ENCODE measurements at regions not wholly inside any gene's neighbourhood (a gene's known extent, or its start where the extent isn't known, plus 50 kb on each side); places are given as distances from the start of the nearest gene placed in this dataset.
A peak's percentile ranks its signal among the peaks of the same experiment; 100 is the strongest.
"Not testable (repeated sequence)": the region's sequence is repeated elsewhere in the genome, so short reads cannot be mapped to it uniquely, and the experiment has no call there.

- intact Hi-C loops (cut with DNase I, micrococcal nuclease) = no loop called here
- H3K4me3 Mint-ChIP-seq = no peak overlapping the region
- H3K36me3 Mint-ChIP-seq (ENCODE audit: low read depth) = no peaks in the 10 kb centered on the region
- peaks cover 25% of the 10 kb centered on the region for H3K27me3 Mint-ChIP-seq
- no peaks in the 10 kb centered on the region for H3K4me1 Mint-ChIP-seq
- ChIA-PET CTCF (interaction anchor here (0.6 kb wide), 1 partner anchor 283 kb away, joined by 3 read pairs; no protein-coding TSS in a partner anchor), POLR2A (no interaction called here)
- H3K27ac Mint-ChIP-seq = no peak overlapping the region
- ATAC-seq = no peak
- no peaks in the 10 kb centered on the region for H3K9me3 Mint-ChIP-seq (ENCODE audit: low read depth)
- DNase-seq = no peak
These were observed 243.2 kb downstream of the CEMIP2 start for GRCh38 chr9:71524996-71525580.

DNA sequence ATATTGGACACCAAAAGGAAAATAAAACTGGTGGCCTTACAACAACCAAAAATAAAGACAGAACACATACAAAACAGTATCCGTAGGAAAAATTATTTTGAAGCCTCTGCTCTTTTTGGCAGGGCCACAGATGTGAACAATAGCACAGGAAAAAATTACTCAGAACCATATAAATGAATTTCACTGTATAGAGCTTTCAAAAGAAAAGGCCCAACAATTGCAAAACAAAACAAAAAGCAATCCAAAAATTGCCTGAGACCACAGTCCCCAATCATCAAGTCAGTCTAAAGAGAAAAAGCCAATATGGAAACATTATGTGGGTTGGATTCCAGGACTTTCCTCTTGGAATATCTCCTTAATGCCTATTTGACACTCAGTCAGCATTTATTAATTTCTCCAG lies 243.8 kb downstream of the CEMIP2 start:
- DNase-seq (no peak), ATAC-seq (no peak)
- Mint-ChIP-seq H3K27ac (no peak overlapping the region), H3K9me3 (ENCODE audit: low read depth) (no peaks in the 10 kb centered on the region), H3K4me3 (no peak overlapping the region), H3K27me3 (peaks cover 25% of the 10 kb centered on the region), H3K4me1 (no peaks in the 10 kb centered on the region), H3K36me3 (ENCODE audit: low read depth) (no peaks in the 10 kb centered on the region)
- ChIA-PET CTCF (no interaction called here), POLR2A (no interaction called here)
- intact Hi-C loops (cut with DNase I, micrococcal nuclease) = no loop called here

DNA sequence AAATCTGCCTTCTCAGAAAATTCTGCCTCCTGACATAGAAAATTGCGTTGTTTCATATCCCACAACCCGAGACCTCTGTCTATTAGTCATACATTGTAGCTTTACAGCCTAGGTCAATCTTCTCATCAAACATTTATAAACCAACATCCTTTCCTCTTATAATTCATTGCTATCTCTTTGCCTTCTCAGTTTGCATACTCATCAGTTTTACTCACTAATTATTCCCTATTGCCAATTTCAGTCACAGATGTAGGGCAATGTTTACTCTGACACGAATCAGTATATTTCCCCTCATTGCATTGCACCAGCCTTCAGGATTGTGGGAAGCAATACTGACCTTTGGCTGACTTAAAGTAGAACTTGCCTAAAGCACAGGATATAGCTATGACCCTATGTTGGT lies 247.2 kb downstream of the CEMIP2 start:
- ChIA-PET POLR2A (no interaction called here), CTCF (interaction anchor here (0.8 kb wide), 1 partner anchor 10 kb away, joined by 3 read pairs; no protein-coding TSS in a partner anchor)
- Mint-ChIP-seq H3K9me3 (ENCODE audit: low read depth) (no peaks in the 10 kb centered on the region), H3K27me3 (peaks cover 16% of the 10 kb centered on the region), H3K27ac (no peak overlapping the region), H3K4me1 (no peaks in the 10 kb centered on the region), H3K4me3 (no peak overlapping the region), H3K36me3 (ENCODE audit: low read depth) (no peaks in the 10 kb centered on the region)
- ATAC-seq (no peak), DNase-seq (no peak)
- intact Hi-C loops (cut with DNase I, micrococcal nuclease) = no loop called here

- ChIA-PET POLR2A (interaction anchor here (0.6 kb wide), 1 partner anchor 1058 kb away, joined by 8 read pairs; no protein-coding TSS in a partner anchor), CTCF (no interaction called here)
- no peak for DNase-seq
- H3K4me1 Mint-ChIP-seq = no peaks in the 10 kb centered on the region
- no peak for ATAC-seq
- no peaks in the 10 kb centered on the region for H3K36me3 Mint-ChIP-seq (ENCODE audit: low read depth)
- H3K27ac Mint-ChIP-seq = no peak overlapping the region
- intact Hi-C loops (cut with DNase I, micrococcal nuclease) = no loop called here
- H3K4me3 Mint-ChIP-seq = no peak overlapping the region
- H3K9me3 Mint-ChIP-seq (ENCODE audit: low read depth) = no peaks in the 10 kb centered on the region
- H3K27me3 Mint-ChIP-seq = peaks cover 20% of the 10 kb centered on the region
These were observed 249.1 kb downstream of the CEMIP2 start for GRCh38 chr9:71519098-71519696.

DNA sequence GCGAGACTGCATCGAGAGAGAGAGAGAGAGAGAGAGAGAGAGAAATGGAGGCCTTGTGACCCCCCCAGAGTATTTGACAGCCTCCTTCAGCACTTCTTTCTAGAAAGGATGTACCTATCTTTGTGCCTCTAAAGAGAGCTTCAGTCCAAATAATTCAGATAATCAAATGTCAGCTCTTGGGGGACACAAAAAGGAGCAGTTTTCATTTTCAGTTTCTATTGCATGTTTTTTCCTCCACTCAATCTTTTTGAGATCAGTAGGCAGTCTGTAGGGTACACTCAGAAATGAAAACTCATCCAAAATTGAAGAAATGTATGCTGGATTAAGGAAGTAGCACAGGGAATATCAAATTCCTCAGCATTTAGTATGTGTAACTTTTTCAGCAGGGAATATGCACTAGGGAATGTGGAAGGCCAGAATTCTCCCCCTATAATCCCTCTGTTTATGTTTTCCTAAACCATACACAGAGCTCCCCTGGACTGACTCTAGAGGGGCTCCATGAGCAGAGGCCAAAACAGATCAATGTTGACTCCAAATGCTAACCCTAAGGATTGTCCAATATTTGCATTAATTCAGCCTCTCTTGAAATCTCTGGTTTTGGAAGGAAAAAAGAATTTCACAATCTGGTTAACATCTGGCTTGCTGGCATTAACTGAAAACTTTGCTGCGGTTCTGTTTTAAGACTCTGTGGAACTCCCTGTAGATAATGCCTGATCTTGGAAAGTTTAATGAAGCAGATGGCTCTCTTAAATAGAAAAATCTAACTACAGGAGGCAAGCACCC lies 250.1 kb downstream of the CEMIP2 start:
- ChIA-PET POLR2A (no interaction called here), CTCF (no interaction called here)
- Mint-ChIP-seq H3K27ac (no peak overlapping the region), H3K4me1 (no peaks in the 10 kb centered on the region), H3K27me3 (peaks cover 20% of the 10 kb centered on the region), H3K4me3 (no peak overlapping the region), H3K9me3 (ENCODE audit: low read depth) (no peaks in the 10 kb centered on the region), H3K36me3 (ENCODE audit: low read depth) (no peaks in the 10 kb centered on the region)
- intact Hi-C loops (cut with DNase I, micrococcal nuclease) = no loop called here
- DNase-seq (no peak), ATAC-seq (no peak)

GRCh38 chr9:71515626-71516025 lies 252.7 kb downstream of the CEMIP2 start:
- DNase-seq (no peak), ATAC-seq (no peak)
- Mint-ChIP-seq H3K4me1 (no peaks in the 10 kb centered on the region), H3K36me3 (ENCODE audit: low read depth) (no peaks in the 10 kb centered on the region), H3K27me3 (peaks cover 13% of the 10 kb centered on the region), H3K4me3 (no peak overlapping the region), H3K27ac (no peak overlapping the region), H3K9me3 (ENCODE audit: low read depth) (no peaks in the 10 kb centered on the region)
- intact Hi-C loops (cut with DNase I, micrococcal nuclease) = no loop called here
- ChIA-PET POLR2A (interaction anchor here (0.8 kb wide), 1 partner anchor 37 kb away, joined by 3 read pairs; no protein-coding TSS in a partner anchor), CTCF (no interaction called here)

- ChIA-PET CTCF (interaction anchor here (0.7 kb wide), 1 partner anchor 173 kb away, joined by 3 read pairs; no protein-coding TSS in a partner anchor), POLR2A (interaction anchor here (0.8 kb wide), 1 partner anchor 38 kb away, joined by 3 read pairs; no protein-coding TSS in a partner anchor)
- H3K27me3 Mint-ChIP-seq = peaks cover 18% of the 10 kb centered on the region
- H3K36me3 Mint-ChIP-seq (ENCODE audit: low read depth) = no peaks in the 10 kb centered on the region
- ATAC-seq = no peak
- no peak overlapping the region for H3K27ac Mint-ChIP-seq
- no peaks in the 10 kb centered on the region for H3K4me1 Mint-ChIP-seq
- no peak for DNase-seq
- no peaks in the 10 kb centered on the region for H3K9me3 Mint-ChIP-seq (ENCODE audit: low read depth)
- intact Hi-C loops (cut with DNase I, micrococcal nuclease) = no loop called here
- H3K4me3 Mint-ChIP-seq = no peak overlapping the region
These were observed 253.2 kb downstream of the CEMIP2 start for GRCh38 chr9:71515107-71515506.

- Mint-ChIP-seq H3K27me3 (peaks cover 18% of the 10 kb centered on the region), H3K4me3 (no peak overlapping the region), H3K36me3 (ENCODE audit: low read depth) (no peaks in the 10 kb centered on the region), H3K27ac (no peak overlapping the region), H3K4me1 (no peaks in the 10 kb centered on the region), H3K9me3 (ENCODE audit: low read depth) (no peaks in the 10 kb centered on the region)
- intact Hi-C loops (cut with DNase I, micrococcal nuclease) = no loop called here
- DNase-seq (no peak), ATAC-seq (no peak)
- CTCF ChIA-PET = interaction anchor here (0.7 kb wide), 1 partner anchor 172 kb away, joined by 3 read pairs; no protein-coding TSS in a partner anchor
- POLR2A ChIA-PET = no interaction called here
These were observed 253.9 kb downstream of the CEMIP2 start for GRCh38 chr9:71514344-71514975.

GRCh38 chr9:71509054-71509453 lies 259.3 kb downstream of the CEMIP2 start:
- ChIA-PET CTCF (interaction anchor here (1.3 kb wide), 1 partner anchor 20 kb away, joined by 3 read pairs; no protein-coding TSS in a partner anchor), POLR2A (no interaction called here)
- H3K27me3 Mint-ChIP-seq = peaks cover 10% of the 10 kb centered on the region
- no peaks in the 10 kb centered on the region for H3K4me1 Mint-ChIP-seq
- intact Hi-C loops (cut with DNase I, micrococcal nuclease) = no loop called here
- H3K9me3 Mint-ChIP-seq (ENCODE audit: low read depth) = no peaks in the 10 kb centered on the region
- DNase-seq (no peak), ATAC-seq (peak; percentile 64)
- no peaks in the 10 kb centered on the region for H3K36me3 Mint-ChIP-seq (ENCODE audit: low read depth)
- no peak overlapping the region for H3K4me3 Mint-ChIP-seq
- H3K27ac Mint-ChIP-seq = no peak overlapping the region

DNA sequence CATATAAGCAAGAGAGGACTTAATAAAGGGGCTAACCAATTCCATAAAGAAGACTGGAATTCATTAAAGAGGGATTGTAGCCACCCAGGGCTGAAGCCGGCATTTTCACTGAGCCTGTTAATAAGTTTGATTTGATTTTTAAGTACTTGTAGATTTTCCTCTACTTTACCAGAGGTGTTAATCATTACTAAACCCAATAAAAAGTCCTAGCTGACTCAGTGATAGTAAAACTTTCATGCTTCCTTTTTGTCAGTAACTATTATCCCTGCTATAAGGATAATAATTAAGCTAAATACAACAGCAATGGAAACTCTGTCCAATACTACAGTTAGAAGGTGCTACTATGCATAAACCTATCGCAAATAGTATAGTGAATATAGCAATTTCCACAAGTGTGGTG lies 260.2 kb downstream of the CEMIP2 start:
- intact Hi-C loops (cut with DNase I, micrococcal nuclease); DNase-seq; H3K4me1 Mint-ChIP-seq; POLR2A ChIA-PET; H3K4me3 Mint-ChIP-seq; ATAC-seq; H3K27ac Mint-ChIP-seq; H3K36me3 Mint-ChIP-seq (ENCODE audit: low read depth); H3K9me3 Mint-ChIP-seq (ENCODE audit: low read depth): not testable (repeated sequence)
- peaks cover 12% of the 10 kb centered on the region for H3K27me3 Mint-ChIP-seq
- CTCF ChIA-PET = interaction anchor here (1.3 kb wide), 1 partner anchor 19 kb away, joined by 3 read pairs; no protein-coding TSS in a partner anchor

- ATAC-seq = no peak
- intact Hi-C loops (cut with DNase I, micrococcal nuclease) = no loop called here
These were observed 261.5 kb downstream of the CEMIP2 start for GRCh38 chr9:71506821-71507220.

More at GRCh38 chr9:71506821-71507220, 261.5 kb downstream of the CEMIP2 start:
- ChIA-PET CTCF (interaction anchor here (0.6 kb wide), 1 partner anchor 284 kb away, joined by 3 read pairs; no protein-coding TSS in a partner anchor), POLR2A (no interaction called here)
- peaks cover 10% of the 10 kb centered on the region for H3K27me3 Mint-ChIP-seq
- no peak for DNase-seq
- no peak overlapping the region for H3K4me3 Mint-ChIP-seq
- no peaks in the 10 kb centered on the region for H3K4me1 Mint-ChIP-seq
- no peaks in the 10 kb centered on the region for H3K9me3 Mint-ChIP-seq (ENCODE audit: low read depth)
- no peak overlapping the region for H3K27ac Mint-ChIP-seq
- no peaks in the 10 kb centered on the region for H3K36me3 Mint-ChIP-seq (ENCODE audit: low read depth)
